ENCODE measurements at regions not wholly inside any gene's neighbourhood (a gene's known extent, or its start where the extent isn't known, plus 50 kb on each side); places are given as distances from the start of the nearest gene placed in this dataset.

GRCh38 chr3:72698154-72698917, 149.9 kb downstream of the SHQ1 start:
- no peak for DNase-seq

- no peak for DNase-seq
These were observed 150.5 kb downstream of the SHQ1 start for GRCh38 chr3:72697717-72698116.

GRCh38 chr3:72696815-72697214, 151.4 kb downstream of the SHQ1 start:
- no peak for DNase-seq

DNA sequence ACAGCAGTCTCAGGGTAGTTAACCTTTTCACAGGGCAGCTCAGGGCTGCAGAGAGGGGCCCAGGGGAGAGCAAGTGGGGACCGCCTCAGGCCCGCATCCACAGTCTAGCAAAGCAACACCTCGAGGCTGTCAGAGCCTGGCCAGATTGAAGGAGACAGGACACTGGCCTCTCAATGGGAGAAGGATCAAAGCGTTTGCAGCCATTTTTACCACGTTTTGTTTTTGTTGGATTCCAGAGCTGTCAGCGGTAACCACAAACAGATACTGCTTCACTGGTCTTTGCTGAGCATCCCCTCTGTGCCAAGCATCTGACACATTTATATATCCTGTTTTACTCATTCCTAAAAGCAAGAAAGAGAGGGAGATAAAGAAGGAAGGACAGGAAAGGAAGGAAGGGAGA, 153.8 kb downstream of the SHQ1 start:
- DNase-seq = no peak

- no peak for DNase-seq
These were observed 155.3 kb downstream of the SHQ1 start for GRCh38 chr3:72692990-72693389.

DNA sequence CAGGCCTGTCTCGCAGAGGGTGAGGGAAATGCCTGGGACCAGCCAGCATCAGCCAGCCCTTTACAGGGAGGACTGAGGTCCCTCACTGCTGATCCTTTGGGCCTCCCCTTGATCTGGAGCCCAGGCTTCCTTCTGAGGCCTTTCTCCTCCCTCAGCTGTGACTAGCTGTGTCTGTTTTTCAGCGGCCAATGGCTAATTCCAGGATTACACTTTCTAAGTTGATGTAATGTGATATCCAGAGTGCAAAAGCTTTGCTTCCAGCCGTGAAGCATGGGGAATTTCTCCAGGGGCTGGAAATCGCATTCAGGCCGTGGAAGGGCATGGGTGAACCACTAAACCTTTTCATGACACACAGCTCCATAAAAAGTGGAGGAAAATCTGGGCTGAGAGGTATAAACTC, 157.6 kb downstream of the SHQ1 start:
- DNase-seq = no peak

GRCh38 chr3:72682936-72683452, 165.3 kb downstream of the SHQ1 start:
- no peak for DNase-seq

DNA sequence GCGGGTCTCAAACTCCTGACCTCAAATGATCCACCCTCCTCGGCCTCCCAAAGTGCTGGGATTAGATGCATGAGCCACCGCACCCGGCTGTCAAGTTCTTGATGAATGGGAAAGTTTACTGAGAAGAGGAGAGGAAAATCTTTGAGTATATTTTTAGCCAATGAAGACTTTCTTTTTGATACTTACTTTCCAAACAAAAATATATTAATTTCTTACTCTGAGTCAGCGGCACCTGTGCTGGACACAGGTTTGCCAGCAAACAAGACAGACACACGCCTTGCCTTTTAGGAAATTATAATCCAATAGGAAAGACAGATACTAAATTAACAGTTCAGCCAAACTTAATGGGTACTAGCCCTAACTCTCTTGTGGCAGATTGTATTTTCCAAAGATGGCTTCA, 166.6 kb downstream of the SHQ1 start:
- DNase-seq = no peak

DNA sequence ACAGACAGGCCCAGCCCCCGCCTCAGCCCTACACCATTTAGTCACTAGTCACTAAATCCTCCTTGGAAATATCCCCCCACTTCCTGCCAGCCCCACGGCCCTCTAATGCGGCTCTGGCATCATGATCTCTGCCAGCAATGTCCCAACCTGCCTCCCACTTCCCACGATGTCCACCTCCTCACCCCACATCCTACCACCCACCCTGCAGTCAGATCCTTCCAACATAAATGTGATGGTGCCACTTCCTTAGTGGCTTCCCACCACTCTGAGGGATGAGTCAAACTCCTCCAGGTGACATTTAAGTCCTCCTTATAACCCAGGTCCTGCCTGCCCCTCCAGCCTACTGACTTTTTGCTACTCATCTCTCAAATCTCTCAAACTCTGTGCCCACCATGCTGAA, 167.5 kb downstream of the SHQ1 start:
- DNase-seq = no peak

DNA sequence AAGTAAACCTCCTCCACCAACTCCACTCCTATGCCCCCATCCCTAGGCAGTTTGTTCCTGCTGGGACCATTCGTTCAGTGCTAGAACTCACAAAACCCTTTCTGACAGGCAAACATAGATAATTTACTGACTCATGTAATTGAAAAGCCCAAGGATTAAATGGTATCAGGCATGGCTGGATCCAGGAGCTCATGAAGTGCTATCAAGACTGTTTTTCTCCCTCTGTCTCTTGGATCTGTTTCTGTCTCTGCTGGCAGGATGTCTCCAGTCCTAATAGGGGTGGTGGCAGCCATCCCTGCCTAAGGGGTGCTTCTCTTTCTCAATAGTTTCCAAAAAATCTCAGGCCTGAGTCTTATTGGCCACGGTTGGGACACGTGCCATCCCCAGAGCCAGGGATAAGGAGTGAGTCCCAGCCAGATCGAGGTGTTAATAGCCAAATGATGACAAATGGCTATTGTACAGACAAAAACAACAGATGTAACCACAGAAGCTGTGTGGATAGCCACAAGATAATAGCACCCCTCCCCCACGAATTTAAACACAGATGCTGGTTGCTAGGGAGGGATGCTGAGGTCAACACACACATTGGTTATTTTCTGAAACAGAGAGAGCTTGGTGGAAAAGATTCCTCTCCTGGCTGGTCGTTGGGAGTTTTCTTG, 168.6 kb downstream of the SHQ1 start:
- DNase-seq = peak; percentile 22

DNA sequence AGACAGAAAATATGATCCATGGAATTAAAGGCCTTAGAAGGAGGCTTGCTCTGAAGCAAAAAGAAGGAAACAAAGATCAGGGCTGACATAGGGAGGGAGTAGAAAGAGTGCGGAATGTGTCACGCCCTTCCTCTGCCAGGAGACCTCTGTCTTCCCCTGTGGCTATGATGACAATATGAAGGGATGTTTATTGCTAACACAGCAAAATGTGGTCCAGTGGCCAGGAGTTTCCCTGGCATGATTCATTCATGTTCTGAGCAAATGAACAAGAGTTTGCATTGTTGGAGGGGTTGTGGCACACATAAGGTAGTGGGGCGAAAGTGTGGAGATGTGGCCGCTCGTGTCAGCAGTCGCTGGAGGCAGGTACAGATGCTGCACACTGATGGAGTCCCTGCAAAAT, 169.4 kb downstream of the SHQ1 start:
- no peak for DNase-seq

GRCh38 chr3:72678380-72678779, 169.9 kb downstream of the SHQ1 start:
- no peak for DNase-seq

DNA sequence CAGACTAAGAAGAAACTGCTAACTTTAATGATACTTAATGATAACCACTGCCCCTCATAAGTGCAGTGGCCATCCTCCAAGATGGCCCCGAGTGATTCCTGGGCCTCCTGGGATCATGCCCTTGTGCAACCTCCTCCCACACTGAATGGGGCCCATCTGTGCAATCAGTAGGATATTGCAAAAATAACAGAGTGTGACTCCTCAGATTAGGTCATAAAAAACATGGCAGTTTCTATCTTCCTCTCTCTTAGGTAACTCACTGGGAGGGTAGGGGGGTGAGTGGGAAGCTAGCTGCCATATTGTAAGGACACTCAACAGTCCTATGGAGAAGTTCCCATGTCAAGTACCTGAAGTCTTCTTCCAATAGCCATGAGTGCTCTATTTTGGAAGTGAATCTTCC, 173.0 kb downstream of the SHQ1 start:
- no peak for DNase-seq

- DNase-seq = no peak
These were observed 175.1 kb downstream of the SHQ1 start for GRCh38 chr3:72673011-72673771.

GRCh38 chr3:72669224-72669623, 179.0 kb downstream of the SHQ1 start:
- no peak for DNase-seq

DNA sequence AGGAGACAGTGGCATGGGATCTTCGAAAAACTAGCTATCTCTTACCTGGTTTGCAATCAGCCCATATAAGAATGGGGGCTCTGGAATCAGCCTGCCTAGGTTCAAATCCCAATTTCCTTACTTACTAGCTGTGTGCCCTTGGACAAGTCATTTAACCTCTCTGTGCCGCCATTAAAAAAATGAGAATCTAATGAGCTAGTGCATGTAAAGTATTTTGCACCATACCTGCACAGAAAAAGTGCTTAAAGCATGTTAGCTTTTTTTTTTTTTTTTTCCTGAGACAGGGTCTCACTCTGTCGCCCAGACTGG, 181.8 kb downstream of the SHQ1 start:
- DNase-seq = no peak

GRCh38 chr3:72665701-72666446, 182.4 kb downstream of the SHQ1 start:
- peak; percentile 1 for DNase-seq

DNA sequence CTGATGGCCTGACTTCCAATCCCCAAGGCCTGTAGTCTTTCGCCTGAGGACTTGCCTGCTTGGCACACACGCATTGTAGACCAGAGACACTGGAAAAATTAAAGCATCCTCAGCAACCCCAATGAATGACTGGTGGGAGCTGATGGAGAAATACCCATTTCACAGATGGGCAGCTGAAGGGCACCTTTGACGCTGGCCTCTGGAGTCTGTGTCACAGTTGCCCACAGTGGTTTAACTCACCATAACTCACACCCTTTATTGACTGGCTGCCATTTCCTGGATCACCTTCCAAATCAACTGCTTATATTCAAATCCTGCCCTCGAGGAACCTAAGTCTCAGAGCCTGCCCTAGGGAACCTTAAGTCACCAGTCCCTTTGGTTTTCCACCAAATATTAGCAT, 183.1 kb downstream of the SHQ1 start:
- DNase-seq = no peak

- no peak for DNase-seq
These were observed 183.9 kb downstream of the SHQ1 start for GRCh38 chr3:72664184-72664975.

GRCh38 chr3:72663429-72663828, 184.8 kb downstream of the SHQ1 start:
- DNase-seq = no peak

DNA sequence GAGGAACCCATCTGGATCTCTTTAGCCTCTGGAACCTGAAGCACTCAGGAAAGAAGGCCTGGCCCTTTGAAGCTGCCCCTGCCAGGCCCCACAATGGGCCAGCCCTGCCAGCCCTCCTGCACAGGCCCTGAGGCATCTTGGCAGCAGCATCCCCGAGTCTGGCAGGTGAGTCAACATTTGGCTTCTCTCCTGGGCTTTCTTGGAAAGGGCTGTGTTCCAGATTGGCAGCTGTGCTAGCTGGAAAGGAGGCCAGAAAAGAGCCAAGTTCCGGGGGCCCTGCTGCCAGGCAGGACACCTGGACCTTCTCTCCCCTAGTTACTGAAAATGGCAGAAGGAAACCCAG, 187.2 kb downstream of the SHQ1 start:
- DNase-seq = no peak
